Parathyroid adenoma (tissue), 2 donors: ENCODE measurements at regions not wholly inside any gene's neighbourhood (a gene's known extent, or its start where the extent isn't known, plus 50 kb on each side); places are given as distances from the start of the nearest gene placed in this dataset.

Source experiments
- H2AFZ ChIP-seq: fragments of 300-600 bp; sonication (generic); one replicate; pipeline ENCODE4 v1.7.0; 2017; ENCODE audit warnings: antibody characterized with exemption, mild to moderate bottlenecking
- H3K27ac ChIP-seq: fragments of 300-600 bp; sonication (generic); one replicate; pipeline ENCODE4 v1.7.0; 2017
- H3K27me3 ChIP-seq: fragments of 300-600 bp; sonication (generic); one replicate; pipeline ENCODE4 v1.7.0; 2017; ENCODE audit warnings: low read length; ENCODE audit not compliant: control insufficient read depth, insufficient read depth
- H3K36me3 ChIP-seq: fragments of 300-600 bp; sonication (generic); one replicate; pipeline ENCODE4 v1.7.0; 2017; ENCODE audit warnings: low read length; ENCODE audit not compliant: control insufficient read depth, insufficient read depth
- H3K4me1 ChIP-seq: fragments of 300-600 bp; sonication (generic); one replicate; pipeline ENCODE4 v1.7.0; 2017; ENCODE audit warnings: control low read depth
- H3K4me2 ChIP-seq: fragments of 300-600 bp; sonication (generic); one replicate; pipeline ENCODE4 v1.7.0; 2017; ENCODE audit warnings: low read length
- H3K4me3 ChIP-seq: fragments of 300-600 bp; sonication (generic); one replicate; pipeline ENCODE4 v1.7.0; 2017; ENCODE audit warnings: low read depth, low read length
- H3K79me2 ChIP-seq: fragments of 300-600 bp; sonication (generic); one replicate; pipeline ENCODE4 v1.7.0; 2017; ENCODE audit warnings: control low read depth
- H3K9ac ChIP-seq: fragments of 300-600 bp; sonication (generic); one replicate; pipeline ENCODE4 v1.7.0; 2017; ENCODE audit warnings: mild to moderate bottlenecking
- H3K9me3 ChIP-seq: fragments of 300-600 bp; sonication (generic); one replicate; pipeline ENCODE4 v1.7.0; 2017; ENCODE audit warnings: low read length; ENCODE audit not compliant: control insufficient read depth
- CTCF ChIP-seq: fragments of 300-600 bp; sonication (generic); IDR thresholded peaks from one replicate; pipeline ENCODE4 v1.7.0; 2017; ENCODE audit warnings: antibody characterized with exemption, mild to moderate bottlenecking
- donor health status: primary hyperparathyroidism.

GRCh38 chr10:4041635-4042034, 256.6 kb upstream of the KLF6 start:
- TF ChIP-seq CTCF: no peak
- Histone ChIP-seq H3K4me2 (no peak overlapping the region), H3K79me2 (no peaks in the 10 kb centered on the region)

GRCh38 chr10:4038000-4038399, 253.0 kb upstream of the KLF6 start:
- no peaks in the 10 kb centered on the region for H3K79me2 ChIP-seq
- no peak for TF ChIP-seq CTCF
- H3K9me3 ChIP-seq: no peaks in the 10 kb centered on the region
- no peaks in the 10 kb centered on the region for H3K36me3 ChIP-seq
- H3K27ac ChIP-seq: no peak overlapping the region
- no peak overlapping the region for H3K4me3 ChIP-seq
- H2AFZ ChIP-seq: no peak overlapping the region
- no peak overlapping the region for H3K9ac ChIP-seq
- no peaks in the 10 kb centered on the region for H3K4me1 ChIP-seq
- no peak overlapping the region for H3K4me2 ChIP-seq
- no peaks in the 10 kb centered on the region for H3K27me3 ChIP-seq

More at GRCh38 chr10:4041635-4042034, 256.6 kb upstream of the KLF6 start:
- no peak overlapping the region for H3K9ac ChIP-seq
- no peaks in the 10 kb centered on the region for H3K9me3 ChIP-seq
- no peaks in the 10 kb centered on the region for H3K4me1 ChIP-seq
- no peaks in the 10 kb centered on the region for H3K36me3 ChIP-seq
- H3K27ac ChIP-seq: no peak overlapping the region
- no peak overlapping the region for H3K4me3 ChIP-seq
- H3K27me3 ChIP-seq: no peaks in the 10 kb centered on the region
- no peak overlapping the region for H2AFZ ChIP-seq

GRCh38 chr10:4035599-4035945, 250.6 kb upstream of the KLF6 start:
- Histone ChIP-seq H3K36me3 (no peaks in the 10 kb centered on the region), H3K27me3 (no peaks in the 10 kb centered on the region), H3K9me3 (no peaks in the 10 kb centered on the region), H3K4me3 (no peak overlapping the region), H3K9ac (no peak overlapping the region), H3K4me2 (no peak overlapping the region), H3K79me2 (no peaks in the 10 kb centered on the region), H2AFZ (no peak overlapping the region), H3K4me1 (no peaks in the 10 kb centered on the region), H3K27ac (no peak overlapping the region)
- TF ChIP-seq CTCF: no peak

GRCh38 chr10:4034907-4035598, 250.0 kb upstream of the KLF6 start:
- Histone ChIP-seq H3K79me2 (no peaks in the 10 kb centered on the region), H3K27me3 (no peaks in the 10 kb centered on the region), H3K9ac (no peak overlapping the region), H3K9me3 (no peaks in the 10 kb centered on the region), H2AFZ (peak overlapping the region; percentile 2), H3K4me1 (no peaks in the 10 kb centered on the region), H3K36me3 (no peaks in the 10 kb centered on the region), H3K4me3 (no peak overlapping the region), H3K4me2 (no peak overlapping the region), H3K27ac (no peak overlapping the region)
- no peak for TF ChIP-seq CTCF

- Histone ChIP-seq H3K9ac (no peak overlapping the region), H3K4me2 (no peak overlapping the region), H3K9me3 (no peaks in the 10 kb centered on the region), H2AFZ (no peak overlapping the region), H3K27ac (no peak overlapping the region), H3K4me1 (no peaks in the 10 kb centered on the region), H3K36me3 (no peaks in the 10 kb centered on the region), H3K4me3 (no peak overlapping the region), H3K79me2 (no peaks in the 10 kb centered on the region), H3K27me3 (no peaks in the 10 kb centered on the region)
- TF ChIP-seq CTCF: no peak
Measured at GRCh38 chr10:4033341-4033896, 248.4 kb upstream of the KLF6 start.
